Retinal pigment epithelial cell (primary cell): ENCODE measurements at regions not wholly inside any gene's neighbourhood (a gene's known extent, or its start where the extent isn't known, plus 50 kb on each side); places are given as distances from the start of the nearest gene placed in this dataset.
"Not testable (repeated sequence)": the region's sequence is repeated elsewhere in the genome, so short reads cannot be mapped to it uniquely, and the experiment has no call there.

Source experiments
- DNase-seq: peaks from one replicate; pipeline ENCODE4 v3.0.0-alpha.2; 2010; ENCODE audit warnings: low read depth
- H3K4me3 ChIP-seq: 2 replicates; pipeline ENCODE4 v1.5.1; 2011; ENCODE audit warnings: mild to moderate bottlenecking, low read length, control low read depth, moderate library complexity
- CTCF ChIP-seq: conservative IDR thresholded peaks from 2 replicates; pipeline ENCODE4 v1.5.1; 2011; ENCODE audit warnings: low read depth, low read length, control low read depth, inconsistent platforms

GRCh38 chr4:111360906-111361305 lies 738.0 kb upstream of the PITX2 start:
- no peak for DNase-seq
- H3K4me3 ChIP-seq = no peak overlapping the region
- TF ChIP-seq CTCF = no peak

- DNase-seq = no peak
- TF ChIP-seq CTCF = no peak
- no peak overlapping the region for H3K4me3 ChIP-seq
These were observed 740.1 kb upstream of the PITX2 start for GRCh38 chr4:111362941-111363361.

- not testable (repeated sequence) for DNase-seq, H3K4me3 ChIP-seq
These were observed 755.0 kb upstream of the PITX2 start for GRCh38 chr4:111377880-111378279.

GRCh38 chr4:111388561-111388960 lies 756.7 kb upstream of the FAM241A start:
- H3K4me3 ChIP-seq = no peak overlapping the region
- DNase-seq = no peak
- TF ChIP-seq CTCF = no peak

- DNase-seq = no peak
- no peak for TF ChIP-seq CTCF
- no peak overlapping the region for H3K4me3 ChIP-seq
These were observed 753.4 kb upstream of the FAM241A start for GRCh38 chr4:111391829-111392228.

- no peak for TF ChIP-seq CTCF
- no peak for DNase-seq
- no peak overlapping the region for H3K4me3 ChIP-seq
These were observed 751.5 kb upstream of the FAM241A start for GRCh38 chr4:111393781-111394180.

- TF ChIP-seq CTCF = no peak
- no peak overlapping the region for H3K4me3 ChIP-seq
- no peak for DNase-seq
These were observed 746.3 kb upstream of the FAM241A start for GRCh38 chr4:111398906-111399330.

GRCh38 chr4:111399623-111400022 lies 745.6 kb upstream of the FAM241A start:
- TF ChIP-seq CTCF = no peak
- DNase-seq = no peak
- no peak overlapping the region for H3K4me3 ChIP-seq
